ENCODE measurements at regions not wholly inside any gene's neighbourhood (a gene's known extent, or its start where the extent isn't known, plus 50 kb on each side); places are given as distances from the start of the nearest gene placed in this dataset.

- no peak for ATAC-seq (ENCODE audit: low read depth)
- H3K9me3 ChIP-seq (ENCODE audit: control extremely low read depth in 1 of 3, control insufficient read depth in 2 of 3, insufficient read depth in 1 of 3, low read length in 2 of 3): peaks cover 0 to 5% (median 0%) of the 10 kb centered on the region in 3 donors
- no peak for TF ChIP-seq EZH2 (IDR thresholded peaks at IDR 0.05; ENCODE audit: borderline replicate concordance, insufficient read depth, low read depth, low read length, poor library complexity, severe bottlenecking)
- no peak for TF ChIP-seq CTCF (IDR thresholded peaks at IDR 0.05)
- H3K4me2 ChIP-seq (replicated peaks; ENCODE audit: low read depth, low read length, poor library complexity, severe bottlenecking): no peak overlapping the region
- intact Hi-C loops (cut with micrococcal nuclease): no loop called here
- H3K27me3 ChIP-seq (replicated peaks in 1 of 4; ENCODE audit: control extremely low read depth in 1 of 4, control insufficient read depth in 3 of 4, insufficient read depth in 4 of 4, low read length in 3 of 4): no peaks in the 10 kb centered on the region
- no peak overlapping the region for H3K9ac ChIP-seq (ENCODE audit: low read length)
- Mint-ChIP-seq H3K27me3 (no peaks in the 10 kb centered on the region), H3K4me3 (no peak overlapping the region), H3K9me3 (ENCODE audit: insufficient read depth) (peaks cover 1% of the 10 kb centered on the region), H3K4me1 (no peaks in the 10 kb centered on the region), H3K27ac (no peak overlapping the region)
- H3K4me3 ChIP-seq (ENCODE audit: control extremely low read depth in 1 of 5, extremely low read depth in 1 of 5, insufficient read depth in 1 of 5, low read depth in 2 of 5, low read length in 4 of 5): no peak overlapping the region
- DNase-seq: no peak
- no peak overlapping the region for H3K27ac ChIP-seq (ENCODE audit: low read length in 2 of 2)
- H3K79me2 ChIP-seq (ENCODE audit: control insufficient read depth, insufficient read depth, low read length): no peaks in the 10 kb centered on the region
- no peaks in the 10 kb centered on the region for H3K36me3 ChIP-seq (replicated peaks in 1 of 2; ENCODE audit: control extremely low read depth in 1 of 2, control insufficient read depth in 1 of 2, extremely low read depth in 1 of 2, insufficient read depth in 2 of 2, low read length in 1 of 2)
- POLR2A ChIA-PET: no interaction called here
- H3K4me1 ChIP-seq (ENCODE audit: control insufficient read depth in 2 of 2, insufficient read depth in 2 of 2, low read length in 2 of 2): no peaks in the 10 kb centered on the region
- H2AFZ ChIP-seq (ENCODE audit: insufficient read depth, low read depth, low read length, poor library complexity, severe bottlenecking): no peak overlapping the region
- CTCF ChIA-PET: no interaction called here
- H4K20me1 ChIP-seq (ENCODE audit: control insufficient read depth, insufficient read depth, low read length, poor library complexity, severe bottlenecking): no peaks in the 10 kb centered on the region
These were observed 413.8 kb downstream of the RAPGEF2 start for GRCh38 chr4:159516556-159517140.

- CTCF ChIA-PET: no interaction called here
- no peaks in the 10 kb centered on the region for H3K4me1 ChIP-seq (ENCODE audit: control insufficient read depth in 2 of 2, insufficient read depth in 2 of 2, low read length in 2 of 2)
- intact Hi-C loops (cut with micrococcal nuclease): no loop called here
- peaks cover 1% of the 10 kb centered on the region for H3K9me3 Mint-ChIP-seq (ENCODE audit: insufficient read depth)
- no peak overlapping the region for H2AFZ ChIP-seq (ENCODE audit: insufficient read depth, low read depth, low read length, poor library complexity, severe bottlenecking)
- TF ChIP-seq EZH2 (IDR thresholded peaks at IDR 0.05; ENCODE audit: borderline replicate concordance, insufficient read depth, low read depth, low read length, poor library complexity, severe bottlenecking) (no peak), CTCF (IDR thresholded peaks at IDR 0.05) (no peak)
- DNase-seq (no peak), ATAC-seq (ENCODE audit: low read depth) (no peak)
- WGBS (ENCODE audit: insufficient coverage): 6% methylated on average over 1 of the region's 4 CpGs
- no peaks in the 10 kb centered on the region for H3K4me1 Mint-ChIP-seq
- POLR2A ChIA-PET: no interaction called here
- peaks cover 0 to 5% (median 4%) of the 10 kb centered on the region in 3 donors for H3K9me3 ChIP-seq (ENCODE audit: control extremely low read depth in 1 of 3, control insufficient read depth in 2 of 3, insufficient read depth in 1 of 3, low read length in 2 of 3)
- no peak overlapping the region for H3K4me2 ChIP-seq (replicated peaks; ENCODE audit: low read depth, low read length, poor library complexity, severe bottlenecking)
- no peaks in the 10 kb centered on the region for H3K27me3 ChIP-seq (replicated peaks in 1 of 4; ENCODE audit: control extremely low read depth in 1 of 4, control insufficient read depth in 3 of 4, insufficient read depth in 4 of 4, low read length in 3 of 4)
- H3K27me3 Mint-ChIP-seq: no peaks in the 10 kb centered on the region
- H3K27ac ChIP-seq (ENCODE audit: low read length in 2 of 2): no peak overlapping the region
- no peaks in the 10 kb centered on the region for H4K20me1 ChIP-seq (ENCODE audit: control insufficient read depth, insufficient read depth, low read length, poor library complexity, severe bottlenecking)
- H3K79me2 ChIP-seq (ENCODE audit: control insufficient read depth, insufficient read depth, low read length): no peaks in the 10 kb centered on the region
- no peak overlapping the region for H3K4me3 ChIP-seq (ENCODE audit: control extremely low read depth in 1 of 5, extremely low read depth in 1 of 5, insufficient read depth in 1 of 5, low read depth in 2 of 5, low read length in 4 of 5)
- H3K4me3 Mint-ChIP-seq: no peak overlapping the region
- H3K27ac Mint-ChIP-seq: no peak overlapping the region
- no peak overlapping the region for H3K9ac ChIP-seq (ENCODE audit: low read length)
- no peaks in the 10 kb centered on the region for H3K36me3 ChIP-seq (replicated peaks in 1 of 2; ENCODE audit: control extremely low read depth in 1 of 2, control insufficient read depth in 1 of 2, extremely low read depth in 1 of 2, insufficient read depth in 2 of 2, low read length in 1 of 2)
These were observed 417.2 kb downstream of the RAPGEF2 start for GRCh38 chr4:159520074-159520473.

All from B cell (primary cell).